LNCAP (cell line): ENCODE measurements at regions not wholly inside any gene's neighbourhood (a gene's known extent, or its start where the extent isn't known, plus 50 kb on each side); places are given as distances from the start of the nearest gene placed in this dataset.

ENCODE experiments used
- CTCF ChIP-seq: fragments of 450-650 bp; IDR thresholded peaks from 2 replicates; pipeline ENCODE4 v1.5.1; 2017; ENCODE audit warnings: mild to moderate bottlenecking

GRCh38 chr9:106296426-106296825 is 566.5 kb upstream of the ZNF462 start:
- TF ChIP-seq CTCF, result no peak

GRCh38 chr9:106298997-106299396 is 564.0 kb upstream of the ZNF462 start:
- TF ChIP-seq CTCF, result no peak

GRCh38 chr9:106304401-106304920 is 558.5 kb upstream of the ZNF462 start:
- TF ChIP-seq CTCF, result no peak

- TF ChIP-seq CTCF, result no peak
These were observed 557.4 kb upstream of the ZNF462 start for GRCh38 chr9:106305428-106306133.

GRCh38 chr9:106307670-106308069 is 555.3 kb upstream of the ZNF462 start:
- no peak for TF ChIP-seq CTCF

- TF ChIP-seq CTCF, result no peak
These were observed 553.0 kb upstream of the ZNF462 start for GRCh38 chr9:106309925-106310324.

- TF ChIP-seq CTCF, result no peak
These were observed 552.2 kb upstream of the ZNF462 start for GRCh38 chr9:106310782-106311181.

- no peak for TF ChIP-seq CTCF
These were observed 550.1 kb upstream of the ZNF462 start for GRCh38 chr9:106312906-106313305.
